Activated CD4-positive, alpha-beta T cell treated with anti-CD3 and anti-CD28 coated beads, Interleukin-2, Interleukin-6, amounts not matched to agents 100 ng/mL and 50 ng/mL, durations not matched to agents 16 hours and 8 hours (primary cell): ENCODE measurements at regions not wholly inside any gene's neighbourhood (a gene's known extent, or its start where the extent isn't known, plus 50 kb on each side); places are given as distances from the start of the nearest gene placed in this dataset.

Experiments used
- DNase-seq: peaks from one replicate; pipeline ENCODE4 v3.0.0-alpha.2; 2020

GRCh38 chr3:18027161-18027939 lies 284.9 kb upstream of the TBC1D5 start:
- no peak for DNase-seq

- no peak for DNase-seq
Measured at GRCh38 chr3:18024715-18025114, 282.3 kb upstream of the TBC1D5 start.

- no peak for DNase-seq
Measured at GRCh38 chr3:18019161-18019495, 276.7 kb upstream of the TBC1D5 start.

DNA sequence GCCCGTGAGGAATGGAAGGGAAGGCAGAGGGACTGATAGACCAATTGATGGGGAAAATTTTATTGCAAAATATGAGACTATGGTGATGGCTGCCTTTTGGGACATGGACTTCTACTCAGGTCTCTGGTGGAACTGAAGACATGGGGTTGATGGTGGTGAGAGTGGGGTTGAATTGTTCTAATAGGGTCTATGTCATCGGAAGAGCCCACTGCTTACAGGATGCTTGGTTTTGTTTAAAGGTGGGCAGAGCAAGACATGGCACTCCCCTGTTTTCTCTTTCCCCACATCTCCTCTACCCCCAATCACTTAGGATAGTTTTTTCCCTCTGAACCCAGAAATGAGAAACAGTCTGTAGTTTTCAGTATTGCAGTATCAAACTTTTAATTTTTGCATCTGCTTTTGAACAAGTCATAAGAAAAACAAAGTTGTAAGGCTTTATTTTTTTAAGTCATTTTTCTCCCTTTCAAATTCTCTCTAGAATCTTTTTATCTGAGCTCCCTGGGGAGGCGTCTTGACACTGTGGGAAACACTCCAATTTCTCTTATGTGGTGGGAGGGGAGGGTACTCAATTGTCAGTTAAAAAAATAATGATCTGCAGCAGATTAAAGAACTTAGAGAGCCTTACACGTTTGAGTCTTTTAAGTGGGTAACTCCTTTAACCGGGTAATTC lies 276.2 kb upstream of the TBC1D5 start:
- DNase-seq = no peak

- no peak for DNase-seq
Measured at GRCh38 chr3:18016366-18016765, 273.9 kb upstream of the TBC1D5 start.

DNA sequence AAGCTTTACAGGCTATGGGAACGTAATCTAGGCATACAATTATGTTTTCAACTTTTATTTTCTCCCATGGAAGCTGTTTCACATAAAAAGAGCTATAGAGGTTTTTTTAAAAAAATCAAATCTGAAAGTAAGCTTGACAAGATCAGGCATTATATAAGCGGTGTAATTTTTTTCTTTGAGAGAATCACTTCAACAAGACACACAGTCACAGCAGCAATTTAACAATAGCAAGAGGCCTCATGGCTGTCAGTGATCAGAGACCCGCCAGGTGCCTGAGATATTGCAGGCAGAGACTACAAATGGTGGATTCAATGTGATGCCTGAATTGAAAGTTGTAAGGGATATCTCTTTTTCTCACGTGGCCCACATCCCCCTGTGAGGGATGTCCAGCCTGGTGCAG lies 270.5 kb upstream of the TBC1D5 start:
- DNase-seq = no peak

GRCh38 chr3:18012436-18012835 lies 270.0 kb upstream of the TBC1D5 start:
- no peak for DNase-seq

- no peak for DNase-seq
Measured at GRCh38 chr3:18011387-18011786, 269.0 kb upstream of the TBC1D5 start.

DNA sequence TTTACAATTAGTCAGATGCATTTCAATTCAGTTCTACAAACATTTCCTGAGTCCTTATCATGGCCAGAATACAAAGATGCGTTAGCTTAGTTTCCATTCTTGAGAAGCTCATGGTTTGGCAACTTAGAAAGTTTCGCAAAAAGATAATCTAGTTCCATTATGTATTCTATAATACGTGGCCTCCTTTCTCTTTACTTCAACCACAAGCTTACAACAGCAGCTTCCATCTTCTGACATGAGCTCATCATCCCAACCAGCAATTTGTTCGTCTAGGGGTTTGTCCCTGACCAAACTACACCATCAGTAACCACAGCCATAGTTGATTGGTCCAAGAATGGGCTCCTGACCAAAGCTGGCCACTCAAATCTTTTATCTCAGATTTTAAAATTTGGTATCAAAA lies 267.6 kb upstream of the TBC1D5 start:
- DNase-seq = no peak

DNA sequence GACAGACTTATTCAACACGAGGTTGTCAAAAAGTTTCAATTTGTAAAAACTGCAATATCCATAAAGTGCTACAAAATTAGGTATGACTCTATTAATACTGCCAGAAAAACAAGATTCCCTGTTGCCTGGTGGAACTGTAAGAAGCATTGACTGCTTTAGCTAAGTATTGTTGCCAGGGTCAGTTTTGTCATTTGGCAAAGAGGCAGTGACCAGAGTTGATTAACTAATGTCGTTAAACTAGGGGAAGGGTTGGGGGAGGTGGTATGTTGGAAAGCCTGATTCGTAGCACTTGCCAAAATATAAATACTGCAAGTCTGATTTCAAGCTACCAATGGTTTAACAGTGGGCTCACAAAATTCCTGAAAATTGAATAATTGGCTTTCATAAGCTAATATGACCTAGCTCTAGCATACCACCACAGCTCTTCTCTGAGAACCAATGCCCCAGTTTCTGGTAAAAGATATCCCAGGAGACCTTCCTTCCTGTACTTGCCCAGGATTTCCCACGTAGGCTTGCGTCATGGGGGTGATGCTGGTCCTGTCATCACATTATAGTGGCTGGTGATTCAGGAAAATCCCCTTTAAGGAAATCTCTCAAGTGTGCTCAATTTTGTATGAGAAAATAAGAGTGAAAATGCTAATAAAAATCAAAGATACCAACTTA lies 266.4 kb upstream of the TBC1D5 start:
- DNase-seq = no peak

GRCh38 chr3:18007980-18008379 lies 265.5 kb upstream of the TBC1D5 start:
- no peak for DNase-seq

DNA sequence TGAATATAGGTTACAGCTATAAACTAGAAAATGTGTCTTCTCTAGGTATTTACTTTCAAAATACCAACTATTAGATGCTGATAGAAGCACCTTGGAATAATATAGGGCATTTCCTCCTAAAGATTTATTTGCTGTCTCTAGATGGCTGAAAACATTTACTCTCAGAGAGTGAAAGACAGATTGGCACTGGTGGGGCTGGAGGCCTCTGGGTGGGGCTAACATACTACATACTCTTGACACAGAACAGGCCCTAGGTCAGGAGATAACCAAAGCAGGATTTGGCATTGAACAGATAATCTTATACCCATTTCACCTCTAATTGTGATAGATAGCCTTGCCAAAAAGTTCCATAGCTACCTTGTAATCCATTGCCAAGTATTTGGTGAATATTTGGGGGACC lies 253.3 kb upstream of the TBC1D5 start:
- no peak for DNase-seq

DNA sequence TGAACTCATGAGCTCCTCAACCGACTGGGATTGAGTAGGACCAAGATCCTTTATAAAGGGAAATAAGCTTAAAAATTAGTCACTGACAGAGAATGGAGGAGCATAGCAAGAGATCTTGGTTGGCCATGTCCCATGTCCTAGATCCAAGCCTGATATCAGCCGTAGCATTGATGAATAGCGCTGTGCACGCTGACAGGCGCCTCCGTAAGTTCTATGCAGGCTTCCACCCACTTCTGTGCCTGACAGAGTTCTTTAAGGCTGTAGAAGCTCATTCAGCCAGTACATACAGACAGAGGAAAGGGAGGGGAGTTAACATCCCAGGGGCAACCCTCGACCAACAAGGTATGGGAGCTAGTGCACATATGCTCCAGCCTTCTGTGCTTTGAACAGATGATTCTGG lies 251.7 kb upstream of the TBC1D5 start:
- DNase-seq = no peak

GRCh38 chr3:17990390-17990789 lies 248.0 kb upstream of the TBC1D5 start:
- no peak for DNase-seq

GRCh38 chr3:17986348-17986816 lies 244.0 kb upstream of the TBC1D5 start:
- no peak for DNase-seq

GRCh38 chr3:17985658-17986347 lies 243.4 kb upstream of the TBC1D5 start:
- no peak for DNase-seq

- DNase-seq = no peak
Measured at GRCh38 chr3:17983106-17983505, 240.7 kb upstream of the TBC1D5 start.

DNA sequence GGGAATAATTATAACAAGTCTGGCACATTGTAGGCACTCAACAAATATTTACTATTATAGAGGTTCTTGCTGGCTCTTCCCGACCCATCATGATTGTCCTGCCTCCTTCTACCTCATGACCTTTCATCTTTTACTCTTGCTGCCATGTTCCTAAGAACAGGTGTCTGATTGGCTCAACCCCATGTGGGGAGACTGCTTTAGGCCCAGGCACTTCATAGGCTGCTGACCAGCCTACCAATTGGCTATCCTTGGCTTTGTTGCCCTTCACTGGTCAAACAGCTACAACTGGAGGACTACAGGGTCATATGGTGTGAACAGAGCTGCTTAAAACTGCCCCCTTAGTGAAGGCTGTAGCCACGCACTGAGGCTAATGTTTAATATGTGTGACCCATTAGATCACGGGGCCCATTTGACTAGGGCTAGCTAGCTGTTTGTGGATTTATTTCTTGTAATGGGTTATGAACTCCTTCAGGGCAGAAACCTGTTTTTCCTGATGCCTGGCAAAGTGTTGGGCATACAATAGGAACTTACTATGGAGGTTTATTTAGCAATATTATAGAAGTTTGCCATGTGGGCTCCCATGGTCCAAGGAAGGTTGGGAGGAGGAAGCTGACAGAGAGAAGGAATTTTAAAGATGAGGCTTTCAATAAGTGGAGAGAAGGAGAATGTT lies 239.9 kb upstream of the TBC1D5 start:
- no peak for DNase-seq

- no peak for DNase-seq
Measured at GRCh38 chr3:17980863-17981262, 238.4 kb upstream of the TBC1D5 start.

- DNase-seq = no peak
Measured at GRCh38 chr3:17979911-17980310, 237.5 kb upstream of the TBC1D5 start.

GRCh38 chr3:17979252-17979651 lies 236.8 kb upstream of the TBC1D5 start:
- no peak for DNase-seq

DNA sequence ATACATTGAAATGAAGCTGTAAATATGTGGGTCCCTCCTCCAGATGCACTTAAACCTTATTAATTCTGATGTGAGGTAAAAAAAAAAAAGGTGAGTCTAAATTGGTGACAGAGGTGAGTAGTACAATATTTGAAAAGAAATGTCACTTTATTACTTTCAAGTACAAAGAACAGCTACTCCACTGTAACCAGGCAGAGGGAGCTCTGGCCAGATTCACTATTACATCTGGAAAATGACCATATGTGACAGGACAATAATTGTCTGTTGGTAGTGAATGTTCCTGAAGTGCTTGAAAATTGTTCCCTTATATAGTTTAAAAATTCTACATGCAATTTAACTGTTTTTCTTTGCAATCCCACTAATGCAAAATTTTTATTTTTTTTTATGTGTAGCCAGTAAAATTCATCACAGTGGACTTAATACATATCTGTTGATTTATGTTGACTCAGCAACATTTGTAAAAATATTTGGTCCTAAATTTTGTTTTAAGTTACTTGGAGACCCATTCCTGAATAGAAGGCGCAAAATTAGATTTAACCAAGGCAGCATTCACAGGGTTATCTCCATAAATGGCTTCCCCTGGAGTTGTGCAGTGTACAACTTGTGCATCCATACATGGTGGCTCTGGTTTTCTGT lies 231.9 kb upstream of the TBC1D5 start:
- DNase-seq = no peak
